ENCODE measurements at regions not wholly inside any gene's neighbourhood (a gene's known extent, or its start where the extent isn't known, plus 50 kb on each side); places are given as distances from the start of the nearest gene placed in this dataset.

DNA sequence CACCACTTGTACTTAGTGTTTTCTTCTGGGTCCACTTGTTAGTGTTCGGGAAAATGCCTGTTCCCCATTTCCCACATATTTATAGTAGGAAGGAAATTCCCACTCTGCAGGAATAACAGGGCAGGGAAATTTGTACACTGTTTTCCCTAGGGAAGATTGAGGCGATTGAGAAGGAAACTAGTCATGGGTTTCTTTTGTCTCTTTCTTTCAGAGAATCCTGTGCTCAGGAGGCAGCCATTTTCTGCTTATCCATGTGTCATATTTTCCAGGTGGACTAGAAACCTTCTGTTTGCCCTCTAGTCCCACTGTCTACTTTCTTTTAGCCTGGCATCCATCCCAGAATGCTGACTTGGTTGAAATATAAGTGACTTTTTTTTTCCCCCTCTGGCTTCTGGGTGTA is 299.1 kb upstream of the ANKRD50 start (continued):
- TF ChIP-seq CTCF (IDR thresholded peaks at IDR 0.05 in 2 of 3, conservative IDR thresholded peaks at IDR 0.05 in 1 of 3; ENCODE audit: borderline replicate concordance in 1 of 3, insufficient read depth in 1 of 3, low read depth in 2 of 3, low read length in 2 of 3) = no peak
- TF ChIP-seq, protein P1, sequence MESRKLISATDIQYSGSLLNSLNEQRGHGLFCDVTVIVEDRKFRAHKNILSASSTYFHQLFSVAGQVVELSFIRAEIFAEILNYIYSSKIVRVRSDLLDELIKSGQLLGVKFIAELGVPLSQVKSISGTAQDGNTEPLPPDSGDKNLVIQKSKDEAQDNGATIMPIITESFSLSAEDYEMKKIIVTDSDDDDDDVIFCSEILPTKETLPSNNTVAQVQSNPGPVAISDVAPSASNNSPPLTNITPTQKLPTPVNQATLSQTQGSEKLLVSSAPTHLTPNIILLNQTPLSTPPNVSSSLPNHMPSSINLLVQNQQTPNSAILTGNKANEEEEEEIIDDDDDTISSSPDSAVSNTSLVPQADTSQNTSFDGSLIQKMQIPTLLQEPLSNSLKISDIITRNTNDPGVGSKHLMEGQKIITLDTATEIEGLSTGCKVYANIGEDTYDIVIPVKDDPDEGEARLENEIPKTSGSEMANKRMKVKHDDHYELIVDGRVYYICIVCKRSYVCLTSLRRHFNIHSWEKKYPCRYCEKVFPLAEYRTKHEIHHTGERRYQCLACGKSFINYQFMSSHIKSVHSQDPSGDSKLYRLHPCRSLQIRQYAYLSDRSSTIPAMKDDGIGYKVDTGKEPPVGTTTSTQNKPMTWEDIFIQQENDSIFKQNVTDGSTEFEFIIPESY (IDR thresholded peaks at IDR 0.05; ENCODE audit: extremely low read depth, insufficient replicate concordance, low read length) = no peak
- TF ChIP-seq EZH2 (IDR thresholded peaks at IDR 0.05) = no peak

GRCh38 chr4:125010796-125011503 is 298.4 kb upstream of the ANKRD50 start:
- no peaks in the 10 kb centered on the region for H4K20me1 ChIP-seq (ENCODE audit: insufficient read depth)
- ChIA-PET CTCF (no interaction called here), POLR2A (no interaction called here), RAD21 (ENCODE audit: low non-redundant PET in 1 of 2, low total read pairs in 2 of 2, uncharacterized antibody in 2 of 2, unreplicated experiment in 2 of 2) (no interaction called here)
- H3K79me2 ChIP-seq (ENCODE audit: insufficient read depth, low read length) = no peaks in the 10 kb centered on the region
- no peak overlapping the region for H3K27ac ChIP-seq (ENCODE audit: low read depth, low read length)
- intact Hi-C loops (cut with micrococcal nuclease) = no loop called here
- no peak overlapping the region for H3K4me3 ChIP-seq (replicated peaks in 1 of 2; ENCODE audit: low read depth in 1 of 2, low read length in 2 of 2)
- no TSS peak for BruUV-seq (replicated peaks)
- TF ChIP-seq SP1 (IDR thresholded peaks at IDR 0.05; ENCODE audit: low read depth) (no peak), POLR2A (IDR thresholded peaks at IDR 0.05; ENCODE audit: borderline replicate concordance, extremely low read depth, insufficient read depth, insufficient read length) (no peak), EZH2 (IDR thresholded peaks at IDR 0.05) (no peak), TCF7L2 (IDR thresholded peaks at IDR 0.05; ENCODE audit: borderline replicate concordance, extremely low read depth, insufficient read depth, insufficient read length) (no peak), ATF3 (IDR thresholded peaks at IDR 0.05) (no peak)
- no peaks in the 10 kb centered on the region for H3K27me3 ChIP-seq (ENCODE audit: insufficient read depth, low read length)
- ATAC-seq (no peak), DNase-seq (ENCODE audit: low read depth, low spot score) (no peak)
- H3K9ac ChIP-seq (ENCODE audit: low read length) = no peak overlapping the region
- no peak overlapping the region for H3K4me2 ChIP-seq (ENCODE audit: low read length)
- H3K4me1 ChIP-seq (ENCODE audit: control insufficient read depth in 1 of 2, insufficient read depth in 2 of 2, low read length in 2 of 2) = no peaks in the 10 kb centered on the region
- H3K9me2 ChIP-seq (ENCODE audit: insufficient read depth) = 0 out of 2 replicates have a peak, but pooled peaks cover 3% of the 10 kb centered on the region
- H3K36me3 ChIP-seq (ENCODE audit: control insufficient read depth in 1 of 2, insufficient read depth in 2 of 2, low read length in 2 of 2) = no peaks in the 10 kb centered on the region
- H2AFZ ChIP-seq (ENCODE audit: low read depth, low read length, poor library complexity, severe bottlenecking) = no peak overlapping the region
- peaks cover 0 to 3% of the 10 kb centered on the region in 2 experiments; a peak in 1 of 4 replicates for H3K9me3 ChIP-seq (ENCODE audit: control insufficient read depth in 1 of 2, insufficient read depth in 1 of 2, low read depth in 1 of 2, low read length in 2 of 2)

Measured in HCT116 (cell line).